Central memory CD8-positive, alpha-beta T cell (primary cell): ENCODE measurements at regions not wholly inside any gene's neighbourhood (a gene's known extent, or its start where the extent isn't known, plus 50 kb on each side); places are given as distances from the start of the nearest gene placed in this dataset.
"Not testable (repeated sequence)": the region's sequence is repeated elsewhere in the genome, so short reads cannot be mapped to it uniquely, and the experiment has no call there.

ENCODE experiments used
- ATAC-seq: fragments of 150-1000 bp; cut with Tn5 transposase; replicated peaks from 2 replicates; pipeline ENCODE4 v1.10.0; 2022; ENCODE audit warnings: mild to moderate bottlenecking, moderate FRiP score, moderate number of reproducible peaks; ENCODE audit not compliant: poor library complexity, severe bottlenecking; ENCODE audit errors: extremely low read depth
- DNase-seq, 2 donors: peaks; one replicate each; pipeline ENCODE4 v3.0.0; 2021; ENCODE audit warnings: low spot score in 2 of 2
- H3K27ac Mint-ChIP-seq: one replicate; pipeline ENCODE4 v1.8.0; 2022; ENCODE audit warnings: low read depth, mild to moderate bottlenecking, moderate library complexity, mixed read lengths
- H3K27me3 Mint-ChIP-seq: one replicate; pipeline ENCODE4 v1.8.0; 2022; ENCODE audit warnings: mixed read lengths
- H3K36me3 Mint-ChIP-seq: one replicate; pipeline ENCODE4 v1.8.0; 2022; ENCODE audit warnings: mild to moderate bottlenecking, moderate library complexity, mixed read lengths; ENCODE audit not compliant: insufficient read depth
- H3K4me1 Mint-ChIP-seq: one replicate; pipeline ENCODE4 v1.8.0; 2022; ENCODE audit warnings: mixed read lengths
- H3K4me3 Mint-ChIP-seq: one replicate; pipeline ENCODE4 v1.8.0; 2022; ENCODE audit warnings: mild to moderate bottlenecking, moderate library complexity, mixed read lengths
- H3K9me3 Mint-ChIP-seq: one replicate; pipeline ENCODE4 v1.8.0; 2022; ENCODE audit warnings: mixed read lengths

DNA sequence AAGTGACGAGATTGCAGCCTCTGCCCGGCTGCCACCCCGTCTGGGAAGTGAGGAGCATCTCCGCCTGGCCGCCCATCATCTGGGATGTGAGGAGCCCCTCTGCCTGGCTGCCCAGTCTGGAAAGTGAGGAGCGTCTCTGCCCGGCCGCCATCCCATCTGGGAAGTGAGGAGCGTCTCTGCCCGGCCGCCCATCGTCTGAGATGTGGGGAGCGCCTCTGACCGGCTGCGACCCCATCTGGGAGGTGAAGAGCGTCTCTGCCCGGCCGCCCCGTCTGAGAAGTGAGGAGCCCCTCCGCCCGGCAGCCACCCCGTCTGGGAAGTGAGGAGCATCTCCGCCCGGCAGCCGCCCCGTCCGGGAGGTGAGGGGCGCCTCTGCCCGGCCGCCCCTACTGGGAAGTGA, 456.9 kb downstream of the NXPH1 start:
- not testable (repeated sequence) for H3K36me3 Mint-ChIP-seq, H3K4me3 Mint-ChIP-seq, DNase-seq, H3K27me3 Mint-ChIP-seq, H3K4me1 Mint-ChIP-seq, H3K27ac Mint-ChIP-seq, ATAC-seq
- peaks cover 22% of the 10 kb centered on the region for H3K9me3 Mint-ChIP-seq

DNA sequence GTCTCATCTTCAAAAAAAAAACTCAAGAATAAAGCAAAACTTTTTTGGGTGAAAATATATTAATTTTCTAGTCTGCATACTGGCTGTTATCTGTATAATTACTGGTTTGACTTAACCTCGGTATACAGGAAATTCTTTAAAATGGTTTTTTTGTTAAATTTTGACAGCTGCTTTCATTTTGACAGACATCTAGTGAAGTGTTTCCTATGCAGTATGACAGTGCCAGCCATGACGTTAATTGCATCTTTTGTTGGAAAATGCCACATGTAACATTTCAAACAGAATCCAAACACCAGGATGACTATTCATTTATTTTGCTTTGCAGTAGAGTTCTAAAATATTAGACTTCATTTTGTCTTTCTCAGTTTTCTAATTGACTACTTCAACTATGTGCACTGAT, 460.4 kb downstream of the NXPH1 start:
- peaks cover 21% of the 10 kb centered on the region for H3K9me3 Mint-ChIP-seq
- no peaks in the 10 kb centered on the region for H3K4me1 Mint-ChIP-seq
- DNase-seq (no peak), ATAC-seq (no peak)
- H3K27me3 Mint-ChIP-seq: no peaks in the 10 kb centered on the region
- no peak overlapping the region for H3K4me3 Mint-ChIP-seq
- no peaks in the 10 kb centered on the region for H3K36me3 Mint-ChIP-seq
- no peak overlapping the region for H3K27ac Mint-ChIP-seq

DNA sequence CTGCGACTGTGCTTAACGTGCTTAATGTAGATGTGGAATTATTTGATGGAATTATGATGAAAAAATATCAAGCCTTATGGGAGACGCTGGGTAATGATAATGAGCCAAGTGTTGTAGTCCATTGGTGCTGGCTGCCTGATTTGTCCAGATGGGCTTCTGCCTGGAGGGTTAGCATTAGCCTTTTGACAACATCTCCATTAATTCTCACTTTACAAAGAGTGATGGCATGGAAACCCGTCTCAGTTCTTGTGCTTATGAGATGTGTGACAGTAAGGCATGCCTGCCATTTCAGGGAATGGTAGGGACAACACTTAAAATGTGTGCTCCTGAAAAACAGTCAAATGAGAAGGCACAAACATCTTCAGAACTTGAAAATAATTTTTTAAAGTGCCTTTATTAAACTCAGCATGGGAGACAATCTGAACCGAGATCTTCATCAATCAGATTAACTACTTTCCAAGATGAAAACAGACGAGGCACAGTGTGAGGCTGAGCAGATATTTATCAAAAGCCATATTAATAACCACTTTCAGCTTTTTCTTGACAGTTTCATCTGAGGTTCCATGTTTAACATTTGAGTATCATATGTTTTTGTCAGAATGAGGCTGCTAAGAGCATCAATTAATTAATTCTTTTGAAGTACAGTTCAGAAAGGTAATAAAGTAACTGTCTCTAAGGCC, 473.1 kb downstream of the NXPH1 start:
- no peaks in the 10 kb centered on the region for H3K4me1 Mint-ChIP-seq
- DNase-seq: no peak
- ATAC-seq: no peak
- no peaks in the 10 kb centered on the region for H3K36me3 Mint-ChIP-seq
- H3K27me3 Mint-ChIP-seq: no peaks in the 10 kb centered on the region
- no peaks in the 10 kb centered on the region for H3K9me3 Mint-ChIP-seq
- H3K27ac Mint-ChIP-seq: no peak overlapping the region
- no peak overlapping the region for H3K4me3 Mint-ChIP-seq

DNA sequence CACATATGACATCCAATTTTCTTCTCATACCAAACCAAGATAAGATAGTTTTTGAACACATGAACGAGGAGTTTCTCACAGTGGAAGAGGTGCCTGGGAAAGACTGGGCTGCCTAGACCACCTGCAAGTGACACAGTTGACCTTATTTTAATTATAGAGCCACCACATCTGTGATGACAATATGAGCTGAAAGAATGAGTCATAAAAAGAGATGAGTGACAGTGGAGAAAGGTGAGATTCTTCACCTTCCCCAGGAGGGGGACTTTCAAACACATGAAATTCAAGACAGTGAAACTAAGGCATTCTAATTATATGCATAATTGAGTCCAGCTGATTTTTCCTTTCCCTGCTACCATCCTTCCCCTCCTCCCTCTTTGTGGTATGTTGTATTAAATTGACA, 475.5 kb downstream of the NXPH1 start:
- ATAC-seq (no peak), DNase-seq (no peak)
- no peak overlapping the region for H3K4me3 Mint-ChIP-seq
- H3K27me3 Mint-ChIP-seq: no peaks in the 10 kb centered on the region
- H3K4me1 Mint-ChIP-seq: no peaks in the 10 kb centered on the region
- no peaks in the 10 kb centered on the region for H3K9me3 Mint-ChIP-seq
- no peaks in the 10 kb centered on the region for H3K36me3 Mint-ChIP-seq
- H3K27ac Mint-ChIP-seq: no peak overlapping the region

DNA sequence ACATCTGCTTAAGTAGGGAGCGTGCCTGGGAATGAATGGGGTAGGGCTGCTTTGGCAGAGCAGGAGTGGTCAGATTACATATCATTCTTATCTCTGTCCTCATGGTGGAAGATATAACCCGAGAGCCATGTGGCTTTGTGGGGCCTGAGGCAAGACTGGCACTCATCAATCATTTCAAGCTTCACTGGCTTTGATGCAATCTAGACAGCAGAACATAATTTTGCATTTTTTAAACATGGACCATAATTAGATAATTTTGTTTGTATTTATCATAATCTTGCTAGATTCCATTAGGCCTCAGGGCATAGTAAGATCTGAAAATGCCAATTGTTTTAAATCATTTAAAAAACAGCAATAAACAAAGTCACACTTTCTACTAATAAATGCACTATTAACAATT, 480.3 kb downstream of the NXPH1 start:
- Mint-ChIP-seq H3K27me3 (no peaks in the 10 kb centered on the region), H3K4me1 (no peaks in the 10 kb centered on the region), H3K4me3 (no peak overlapping the region), H3K27ac (no peak overlapping the region), H3K36me3 (no peaks in the 10 kb centered on the region), H3K9me3 (peaks cover 11% of the 10 kb centered on the region)
- no peak for ATAC-seq
- no peak for DNase-seq

DNA sequence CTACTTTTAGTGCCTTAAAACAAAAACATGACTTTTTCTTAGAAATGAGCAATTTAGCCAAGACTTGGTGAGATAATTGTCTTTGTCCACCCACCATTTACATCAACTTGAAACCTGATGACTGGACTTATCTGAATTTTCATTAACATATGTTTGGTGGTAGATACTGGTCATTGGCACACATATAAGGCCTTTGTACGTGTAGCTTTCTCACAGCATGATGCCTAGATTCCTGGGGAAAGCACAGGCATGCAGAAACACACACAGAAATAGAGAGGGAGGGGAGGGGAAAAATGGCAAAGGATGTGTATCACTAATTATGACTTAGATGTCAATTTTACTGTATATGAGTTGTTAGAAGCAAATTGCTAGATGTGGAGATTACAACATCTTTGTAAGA, 488.4 kb downstream of the NXPH1 start:
- H3K9me3 Mint-ChIP-seq: peaks cover 27% of the 10 kb centered on the region
- H3K4me3 Mint-ChIP-seq: no peak overlapping the region
- no peaks in the 10 kb centered on the region for H3K27me3 Mint-ChIP-seq
- H3K36me3 Mint-ChIP-seq: no peaks in the 10 kb centered on the region
- ATAC-seq: no peak
- no peak for DNase-seq
- H3K27ac Mint-ChIP-seq: no peak overlapping the region
- no peaks in the 10 kb centered on the region for H3K4me1 Mint-ChIP-seq

DNA sequence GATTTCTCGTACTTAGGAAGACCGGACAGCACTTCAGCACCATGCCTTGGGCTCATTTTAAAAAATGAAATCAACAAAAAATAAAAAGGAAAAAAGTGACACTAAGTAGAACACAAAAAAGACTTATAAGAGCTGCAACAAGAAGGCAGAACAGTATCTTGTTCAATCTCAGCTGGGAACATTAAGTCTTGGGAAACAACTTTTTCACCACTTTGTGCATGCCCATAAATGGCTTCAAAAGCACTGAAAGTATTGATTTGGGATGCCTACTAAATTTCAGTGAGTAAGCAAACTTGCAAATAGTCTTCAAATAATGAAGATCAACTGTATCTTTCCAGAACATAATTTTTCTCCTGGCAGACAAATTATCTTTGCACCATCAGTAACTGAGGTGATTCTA, 489.3 kb downstream of the NXPH1 start:
- Mint-ChIP-seq H3K4me3 (no peak overlapping the region), H3K9me3 (peaks cover 27% of the 10 kb centered on the region), H3K36me3 (no peaks in the 10 kb centered on the region), H3K4me1 (no peaks in the 10 kb centered on the region), H3K27me3 (no peaks in the 10 kb centered on the region), H3K27ac (no peak overlapping the region)
- no peak for ATAC-seq
- no peak for DNase-seq

DNA sequence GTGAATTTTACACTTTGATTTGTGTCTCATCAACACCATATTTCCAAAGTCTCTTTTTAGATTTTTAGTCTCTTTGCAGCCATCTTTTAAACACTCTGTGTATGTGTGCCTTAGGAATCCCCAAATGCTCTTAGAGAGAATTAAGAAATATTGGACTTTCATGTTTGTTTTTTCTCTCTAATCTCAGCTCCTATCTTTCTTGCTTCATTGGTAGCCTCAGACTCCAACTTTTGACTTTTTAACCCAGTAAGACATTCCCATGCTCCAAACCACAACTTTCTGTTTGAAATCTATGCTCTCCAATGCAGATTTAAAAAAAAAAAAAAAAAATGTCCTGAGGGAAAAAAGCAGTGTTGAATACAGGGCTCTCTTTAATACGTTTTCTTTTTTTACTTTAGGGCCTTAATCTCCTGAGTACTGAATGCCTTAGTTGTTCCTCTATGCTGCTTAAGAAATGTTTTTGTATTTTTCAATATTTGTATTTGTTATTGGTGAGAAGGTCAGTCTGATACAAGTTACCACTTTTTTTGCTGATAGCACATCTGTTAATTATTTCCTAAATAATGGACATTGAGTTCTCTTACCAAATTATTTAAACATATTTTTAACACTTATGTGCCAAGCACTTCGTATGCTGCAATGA, 489.9 kb downstream of the NXPH1 start:
- DNase-seq (no peak), ATAC-seq (no peak)
- Mint-ChIP-seq H3K9me3 (peaks cover 24% of the 10 kb centered on the region), H3K36me3 (no peaks in the 10 kb centered on the region), H3K27ac (no peak overlapping the region), H3K4me1 (no peaks in the 10 kb centered on the region), H3K4me3 (no peak overlapping the region), H3K27me3 (no peaks in the 10 kb centered on the region)

DNA sequence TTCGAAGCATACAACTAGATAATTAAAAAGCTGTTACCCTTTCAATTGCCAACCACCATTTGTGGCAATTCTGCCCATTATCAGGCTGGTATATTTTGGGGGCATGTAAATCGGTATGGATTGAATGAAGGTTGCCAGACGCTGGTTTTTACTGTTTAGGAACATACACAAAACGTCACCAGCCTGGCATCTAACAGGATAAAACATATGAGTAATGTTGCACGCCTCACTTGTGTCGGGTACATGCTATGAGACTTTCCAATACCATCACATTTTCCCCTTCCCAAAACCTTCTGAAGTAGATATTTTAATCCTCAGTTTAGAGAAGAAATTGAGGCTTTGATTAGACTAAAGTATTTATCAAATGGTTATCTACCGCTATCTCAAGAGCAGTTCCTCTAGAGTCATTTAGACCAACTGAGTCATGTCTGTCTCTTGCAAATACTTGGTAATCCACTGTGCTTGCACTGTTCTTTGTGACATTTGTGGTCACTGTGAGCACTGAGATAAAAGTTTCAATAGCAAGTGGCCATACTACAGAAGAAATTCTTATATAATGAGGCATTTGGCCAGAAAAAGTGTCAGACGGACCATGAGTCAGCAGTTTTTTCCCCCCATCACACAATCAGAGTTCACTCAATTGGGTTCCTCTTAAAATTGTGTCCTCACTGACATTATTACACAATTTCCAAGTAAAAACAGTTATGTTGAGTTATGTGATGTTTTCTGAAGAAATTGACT, 498.7 kb downstream of the NXPH1 start:
- ATAC-seq (no peak), DNase-seq (no peak)
- H3K9me3 Mint-ChIP-seq: peaks cover 23% of the 10 kb centered on the region
- H3K4me3 Mint-ChIP-seq: no peak overlapping the region
- no peaks in the 10 kb centered on the region for H3K36me3 Mint-ChIP-seq
- no peaks in the 10 kb centered on the region for H3K4me1 Mint-ChIP-seq
- no peaks in the 10 kb centered on the region for H3K27me3 Mint-ChIP-seq
- no peak overlapping the region for H3K27ac Mint-ChIP-seq

DNA sequence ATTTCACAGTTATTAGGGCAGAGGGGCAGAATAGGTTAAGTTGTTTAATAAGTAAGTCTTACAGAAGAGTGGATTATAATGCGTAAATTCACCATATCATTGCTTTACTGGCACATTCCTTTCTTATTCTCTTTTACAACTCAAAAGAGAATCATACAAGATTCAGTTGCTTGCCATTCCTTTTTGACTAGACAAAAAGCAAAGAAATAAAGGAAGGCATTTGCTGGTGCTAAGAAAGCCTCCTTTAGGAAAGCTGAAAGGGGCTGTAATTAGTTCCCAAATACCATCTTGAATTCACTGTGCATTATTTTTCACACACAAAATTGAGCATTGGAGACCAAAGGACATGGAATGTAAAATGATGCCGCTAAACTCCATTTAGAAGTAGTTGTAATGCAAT, 499.3 kb downstream of the NXPH1 start:
- H3K9me3 Mint-ChIP-seq: peaks cover 23% of the 10 kb centered on the region
- H3K36me3 Mint-ChIP-seq: no peaks in the 10 kb centered on the region
- ATAC-seq: no peak

DNA sequence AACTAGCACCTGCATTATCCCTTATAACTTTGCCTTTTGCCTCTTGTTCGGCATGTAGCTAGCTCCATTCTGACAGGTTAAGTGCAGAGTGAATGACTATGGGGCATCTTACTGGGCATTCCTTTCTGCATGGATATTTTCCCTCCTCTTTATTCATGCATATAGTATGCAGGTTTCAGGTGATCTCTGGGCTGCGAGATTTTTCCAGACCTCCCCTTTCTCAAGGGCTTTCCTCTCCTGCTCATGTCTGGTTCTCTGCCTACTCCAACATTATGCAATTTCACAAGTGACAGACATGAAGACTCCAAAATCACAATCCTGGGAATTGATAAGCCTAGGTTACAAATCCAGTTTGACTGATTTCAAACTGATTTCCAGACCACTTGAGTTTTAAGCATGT, 503.8 kb downstream of the NXPH1 start:
- Mint-ChIP-seq H3K27me3 (no peaks in the 10 kb centered on the region), H3K4me3 (no peak overlapping the region), H3K4me1 (no peaks in the 10 kb centered on the region), H3K27ac (no peak overlapping the region), H3K36me3 (no peaks in the 10 kb centered on the region), H3K9me3 (peaks cover 32% of the 10 kb centered on the region)
- no peak for ATAC-seq
- DNase-seq: no peak

More for the DNA sequence above, 499.3 kb downstream of the NXPH1 start:
- no peak overlapping the region for H3K27ac Mint-ChIP-seq
- H3K27me3 Mint-ChIP-seq: no peaks in the 10 kb centered on the region
- no peak for DNase-seq
- H3K4me1 Mint-ChIP-seq: no peaks in the 10 kb centered on the region
- no peak overlapping the region for H3K4me3 Mint-ChIP-seq

DNA sequence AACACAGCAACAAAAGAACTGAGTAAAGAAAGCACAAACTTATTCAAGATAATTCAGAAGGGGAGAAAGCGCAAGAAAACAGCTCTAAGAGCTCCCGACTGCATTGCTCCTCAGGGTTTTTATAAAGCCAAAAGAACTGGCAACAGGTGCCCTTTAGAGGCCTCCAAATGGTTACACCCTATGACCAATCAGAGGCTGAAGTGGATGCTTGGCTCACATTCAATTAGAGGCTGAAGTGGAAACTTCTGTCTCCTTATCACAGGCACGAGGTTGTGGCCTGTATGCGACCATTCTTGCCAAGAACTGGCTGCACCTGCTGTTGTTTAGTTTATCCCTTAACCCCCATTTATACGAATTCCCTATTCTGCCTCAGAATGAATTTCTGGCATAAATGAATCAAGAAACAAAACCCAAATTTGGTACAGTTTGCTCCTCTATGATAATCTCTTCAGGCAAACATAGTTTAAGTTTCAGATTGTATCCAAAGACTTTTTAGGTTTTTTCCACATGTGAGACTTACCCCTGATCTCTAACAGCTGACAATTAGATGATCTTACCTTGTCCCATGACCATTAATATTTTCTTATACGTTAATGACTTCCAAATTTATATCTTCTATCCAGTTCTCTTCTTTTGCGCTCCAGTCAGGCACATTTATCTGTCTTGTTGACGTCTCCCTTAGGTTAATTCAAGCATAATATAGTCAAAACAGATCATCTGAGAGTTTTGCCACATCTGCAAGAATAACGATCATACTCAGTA, 504.8 kb downstream of the NXPH1 start:
- peaks cover 37% of the 10 kb centered on the region for H3K9me3 Mint-ChIP-seq
- H3K27ac Mint-ChIP-seq: no peak overlapping the region
- DNase-seq (no peak), ATAC-seq (no peak)
- no peak overlapping the region for H3K4me3 Mint-ChIP-seq
- no peaks in the 10 kb centered on the region for H3K4me1 Mint-ChIP-seq
- H3K36me3 Mint-ChIP-seq: no peaks in the 10 kb centered on the region
- no peaks in the 10 kb centered on the region for H3K27me3 Mint-ChIP-seq
